Activated naive CD4-positive, alpha-beta T cell treated with anti-CD3 and anti-CD28 coated beads, Interleukin-2, amount 50 U/mL, for 72 hours (primary cell): ENCODE measurements at regions not wholly inside any gene's neighbourhood (a gene's known extent, or its start where the extent isn't known, plus 50 kb on each side); places are given as distances from the start of the nearest gene placed in this dataset.

Source experiments
- ATAC-seq, 2 donors: fragments of 150-1000 bp; cut with Tn5 transposase; 2 replicates each; pipeline ENCODE4 v1.10.0; 2021; ENCODE audit warnings: mild to moderate bottlenecking in 2 of 2, moderate library complexity in 2 of 2
- DNase-seq, 2 donors: peaks; one replicate each; pipeline ENCODE4 v3.0.0; 2021 to 2022; ENCODE audit warnings: low spot score in 2 of 2
- H3K27ac Mint-ChIP-seq, 2 donors: one replicate each; pipeline ENCODE4 v1.8.0; 2022; ENCODE audit warnings: mild to moderate bottlenecking in 2 of 2, mixed read lengths in 2 of 2
- H3K36me3 Mint-ChIP-seq, 2 donors: one replicate each; pipeline ENCODE4 v1.8.0; 2022; ENCODE audit warnings: mixed read lengths in 2 of 2
- H3K9me3 Mint-ChIP-seq, 2 donors: one replicate each; pipeline ENCODE4 v1.8.0; 2022; ENCODE audit warnings: mixed read lengths in 2 of 2

DNA sequence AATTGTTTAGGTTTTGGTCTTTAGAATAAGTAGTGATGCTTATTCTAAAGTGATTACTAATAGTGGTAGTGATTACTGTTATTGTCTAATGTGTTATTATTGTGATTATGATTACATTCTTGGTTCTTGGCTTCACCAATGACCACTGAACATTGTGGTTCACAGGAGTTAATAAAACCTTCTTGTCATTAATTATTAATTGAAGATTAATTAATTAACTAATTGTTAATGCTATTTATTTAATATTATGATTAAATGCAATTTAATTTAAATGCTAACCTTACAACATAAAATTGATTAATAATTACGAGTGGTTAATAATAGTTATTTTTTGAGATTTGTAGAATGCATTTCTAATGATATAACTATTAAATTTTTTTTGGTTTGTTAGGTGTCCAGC lies 747.7 kb upstream of the POM121L12 start:
- DNase-seq, result no peak
- no peak for ATAC-seq
- Mint-ChIP-seq H3K36me3 (no peaks in the 10 kb centered on the region), H3K27ac (no peak overlapping the region), H3K9me3 (peaks cover 0 to 8% of the 10 kb centered on the region in 2 donors)

DNA sequence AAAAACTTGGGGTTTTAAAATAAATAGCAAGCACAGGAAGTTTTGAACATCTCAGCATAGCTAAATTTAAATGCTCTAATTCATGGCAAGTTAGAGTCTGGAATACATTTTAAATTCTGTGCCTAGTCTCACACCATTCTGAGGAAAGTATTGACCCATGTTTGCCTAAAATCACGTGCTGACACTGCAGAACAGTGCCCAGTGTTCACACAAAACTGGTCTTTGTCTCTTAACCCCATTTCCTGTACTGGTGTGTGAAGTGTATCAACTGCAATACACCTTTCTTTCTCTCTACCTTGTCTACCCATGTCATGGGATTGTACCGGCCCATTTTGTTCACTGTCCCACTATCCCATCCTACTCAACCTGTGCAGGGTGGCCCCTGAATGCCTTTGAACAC lies 749.7 kb upstream of the POM121L12 start:
- DNase-seq (no peak), ATAC-seq (no peak)
- H3K9me3 Mint-ChIP-seq, result peaks cover 11 to 14% of the 10 kb centered on the region in 2 donors
- no peak overlapping the region for H3K27ac Mint-ChIP-seq
- H3K36me3 Mint-ChIP-seq, result peaks cover 0 to 7% of the 10 kb centered on the region in 2 donors

GRCh38 chr7:52283335-52283734 lies 752.1 kb upstream of the POM121L12 start:
- no peak for DNase-seq
- peaks cover 16 to 26% of the 10 kb centered on the region in 2 donors for H3K9me3 Mint-ChIP-seq
- ATAC-seq, result peak in 1 of 2 donors; percentile 92
- peak overlapping the region in 1 of 2 donors; percentile 24 for H3K27ac Mint-ChIP-seq
- peaks cover 5 to 7% of the 10 kb centered on the region in 2 donors for H3K36me3 Mint-ChIP-seq

DNA sequence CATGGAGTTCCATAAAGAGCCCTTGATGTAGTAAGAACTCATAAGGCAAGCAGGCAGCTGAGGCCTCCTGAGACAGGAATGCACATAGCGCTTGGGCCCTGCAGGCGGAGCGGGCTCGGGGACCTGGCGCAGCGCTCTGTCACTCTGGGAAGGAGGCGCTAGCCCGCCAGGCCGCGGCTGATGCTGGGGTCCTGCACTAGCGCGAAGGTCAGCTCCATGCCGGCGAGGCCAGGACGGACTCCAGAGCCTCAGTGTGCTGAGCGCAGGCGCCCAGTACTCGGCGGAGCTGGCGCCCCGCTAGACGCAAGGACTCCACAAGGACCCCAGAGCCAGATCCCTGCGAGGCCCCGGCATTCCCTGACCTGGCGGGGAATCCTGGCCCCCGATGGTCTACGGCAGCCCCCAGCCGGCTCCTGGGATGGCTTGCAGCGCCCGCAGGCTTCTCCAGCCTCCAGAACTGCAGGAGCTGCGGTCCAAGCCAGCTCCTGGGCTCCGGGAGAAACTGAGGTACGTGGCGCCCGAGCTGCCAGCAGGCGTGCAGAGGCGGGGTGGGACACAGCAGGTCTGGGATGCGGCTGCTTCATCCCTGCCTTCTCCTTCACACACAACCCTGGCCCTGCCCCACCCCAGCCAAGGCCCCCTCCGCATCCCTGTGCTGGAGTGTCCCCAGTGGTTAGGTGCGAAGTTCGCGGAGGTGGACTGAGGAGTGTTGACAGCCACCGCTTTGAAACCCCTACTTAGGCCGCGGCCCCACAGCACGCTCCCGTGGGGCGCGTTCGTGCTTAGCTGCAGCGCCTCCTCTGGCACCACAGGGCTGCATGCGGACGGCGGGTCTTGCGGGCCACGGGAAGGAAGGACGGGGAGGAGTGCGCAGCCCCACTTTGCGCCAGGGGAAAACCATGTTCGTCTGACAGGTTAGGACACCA lies 761.5 kb upstream of the POM121L12 start:
- no peak overlapping the region for H3K27ac Mint-ChIP-seq
- H3K36me3 Mint-ChIP-seq, result peaks cover 0 to 4% of the 10 kb centered on the region in 2 donors
- peaks cover 4 to 7% of the 10 kb centered on the region in 2 donors for H3K9me3 Mint-ChIP-seq
- DNase-seq, result no peak
- peak in 1 of 2 donors; percentile 28 for ATAC-seq

DNA sequence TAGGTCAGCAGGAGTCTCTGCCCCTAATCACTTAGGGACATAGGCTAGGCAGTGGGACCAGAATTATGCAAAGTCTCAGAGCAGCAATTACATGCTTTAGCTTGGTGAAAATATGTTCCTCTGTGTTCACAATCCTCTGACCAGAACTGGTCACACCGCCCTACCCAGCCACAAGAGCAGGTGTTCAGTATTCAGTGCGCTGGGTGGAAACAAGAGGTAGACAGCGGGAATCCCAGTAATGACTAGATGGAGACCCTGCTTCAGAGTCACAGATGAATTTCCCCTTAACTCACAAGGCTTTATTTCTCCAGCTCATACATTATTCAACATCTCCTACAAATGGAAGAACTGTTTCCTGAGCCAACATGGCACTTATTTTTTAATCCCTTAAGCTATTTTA lies 763.7 kb upstream of the POM121L12 start:
- Mint-ChIP-seq H3K36me3 (no peaks in the 10 kb centered on the region), H3K9me3 (peaks cover 0 to 8% of the 10 kb centered on the region in 2 donors), H3K27ac (no peak overlapping the region)
- no peak for ATAC-seq
- no peak for DNase-seq

DNA sequence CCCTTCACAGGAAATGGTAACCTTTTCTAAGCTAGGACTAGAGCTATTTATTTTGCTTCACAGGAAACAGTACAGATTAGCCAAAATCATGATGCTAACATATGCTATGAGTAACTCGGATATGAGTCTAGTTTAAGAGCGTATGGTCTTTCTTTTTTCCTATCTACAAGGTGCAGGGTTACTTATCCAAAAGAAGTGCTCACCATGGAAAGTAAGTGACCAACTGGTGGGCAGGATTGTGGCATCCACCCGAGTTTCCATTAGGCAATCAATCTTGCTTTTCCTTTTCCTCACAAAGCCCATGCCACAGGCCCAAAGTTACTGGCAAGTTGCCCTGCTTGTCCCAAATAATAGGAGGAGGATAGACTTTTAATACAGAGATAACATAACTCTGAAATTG lies 765.1 kb upstream of the POM121L12 start:
- Mint-ChIP-seq H3K27ac (no peak overlapping the region), H3K9me3 (peaks cover 0 to 8% of the 10 kb centered on the region in 2 donors), H3K36me3 (no peaks in the 10 kb centered on the region)
- no peak for ATAC-seq
- no peak for DNase-seq

DNA sequence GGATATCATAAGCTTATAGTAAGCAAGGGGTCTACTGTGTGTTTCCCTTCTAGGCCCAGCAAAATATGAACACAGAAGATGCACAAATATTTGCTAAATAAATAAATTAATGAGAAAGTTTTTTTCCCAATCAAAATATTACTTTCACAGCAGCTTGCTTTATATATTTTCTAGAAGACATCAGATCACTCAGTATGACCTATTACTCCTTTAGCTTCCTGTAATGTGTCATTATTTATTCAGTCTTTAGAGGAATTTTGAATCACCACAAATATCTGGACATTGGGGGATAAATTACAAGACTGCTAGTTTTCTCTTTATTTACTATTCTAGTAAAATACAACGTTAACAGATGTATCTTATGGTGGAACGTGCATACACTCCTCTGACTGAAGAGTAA lies 765.8 kb upstream of the POM121L12 start:
- DNase-seq (no peak), ATAC-seq (no peak)
- peaks cover 0 to 13% of the 10 kb centered on the region in 2 donors for H3K9me3 Mint-ChIP-seq
- no peaks in the 10 kb centered on the region for H3K36me3 Mint-ChIP-seq
- no peak overlapping the region for H3K27ac Mint-ChIP-seq

- no peak for DNase-seq
- no peak for ATAC-seq
- peaks cover 0 to 32% of the 10 kb centered on the region in 2 donors for H3K9me3 Mint-ChIP-seq
- peaks cover 0 to 8% of the 10 kb centered on the region in 2 donors for H3K36me3 Mint-ChIP-seq
- H3K27ac Mint-ChIP-seq, result no peak overlapping the region
Measured at GRCh38 chr7:52261057-52261456, 774.4 kb upstream of the POM121L12 start.

DNA sequence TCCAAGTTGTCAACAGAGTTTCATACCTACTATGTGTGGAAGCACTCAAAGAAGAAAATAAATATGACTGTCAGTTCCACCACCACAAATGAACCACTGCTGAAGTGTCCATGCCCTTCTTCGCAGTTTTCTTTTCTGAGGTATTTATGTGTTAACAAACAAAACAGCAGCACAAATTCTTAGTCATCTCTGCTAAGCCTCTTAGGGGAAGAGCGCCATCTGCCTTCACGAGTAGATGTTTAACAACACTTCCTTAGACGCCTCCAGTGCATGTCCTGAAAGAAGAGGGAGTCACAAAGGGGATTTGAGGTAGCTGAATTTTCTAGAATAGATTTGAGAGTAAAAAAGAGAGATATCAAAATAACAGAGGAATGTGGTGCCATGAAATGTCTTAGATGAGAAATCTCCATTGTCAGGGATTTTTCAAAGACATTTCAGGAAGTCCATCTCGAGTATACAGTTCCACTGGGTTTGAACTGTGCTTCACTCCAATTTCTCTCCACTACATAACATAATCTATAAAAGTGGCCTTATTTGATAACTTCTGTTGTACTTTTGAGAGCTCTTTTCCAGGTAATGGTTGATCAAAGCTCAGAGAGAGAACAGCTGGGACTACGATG lies 775.3 kb upstream of the POM121L12 start:
- DNase-seq (no peak), ATAC-seq (no peak)
- peaks cover 0 to 32% of the 10 kb centered on the region in 2 donors for H3K9me3 Mint-ChIP-seq
- H3K36me3 Mint-ChIP-seq, result peaks cover 0 to 8% of the 10 kb centered on the region in 2 donors
- no peak overlapping the region for H3K27ac Mint-ChIP-seq

DNA sequence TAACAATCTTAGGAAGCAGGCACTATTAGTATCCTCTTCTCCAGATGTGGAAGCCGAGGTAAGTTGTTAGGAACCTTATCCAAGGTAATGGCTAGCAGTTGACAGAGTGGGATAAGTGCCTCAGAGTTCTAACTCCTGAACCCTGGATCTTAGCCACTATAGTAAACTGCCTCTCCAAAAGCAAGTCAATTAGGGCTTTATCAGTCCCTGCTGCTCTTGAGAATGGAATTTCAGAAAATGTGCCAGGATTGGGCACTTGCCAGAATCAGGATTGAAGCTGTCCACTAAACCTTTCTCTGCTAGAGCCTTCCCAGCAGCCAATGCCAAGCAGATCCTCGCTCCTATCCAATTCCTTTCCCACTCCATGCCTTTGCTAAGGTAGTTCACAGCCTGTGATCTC lies 777.5 kb upstream of the POM121L12 start:
- peaks cover 0 to 24% of the 10 kb centered on the region in 2 donors for H3K9me3 Mint-ChIP-seq
- ATAC-seq, result no peak

GRCh38 chr7:52254396-52255010 lies 780.9 kb upstream of the POM121L12 start:
- Mint-ChIP-seq H3K27ac (no peak overlapping the region), H3K9me3 (peaks cover 5 to 26% of the 10 kb centered on the region in 2 donors), H3K36me3 (no peaks in the 10 kb centered on the region)
- ATAC-seq, result no peak
- DNase-seq, result no peak

More for the DNA sequence above, 777.5 kb upstream of the POM121L12 start:
- peaks cover 0 to 3% of the 10 kb centered on the region in 2 donors for H3K36me3 Mint-ChIP-seq
- H3K27ac Mint-ChIP-seq, result no peak overlapping the region
- DNase-seq, result no peak

DNA sequence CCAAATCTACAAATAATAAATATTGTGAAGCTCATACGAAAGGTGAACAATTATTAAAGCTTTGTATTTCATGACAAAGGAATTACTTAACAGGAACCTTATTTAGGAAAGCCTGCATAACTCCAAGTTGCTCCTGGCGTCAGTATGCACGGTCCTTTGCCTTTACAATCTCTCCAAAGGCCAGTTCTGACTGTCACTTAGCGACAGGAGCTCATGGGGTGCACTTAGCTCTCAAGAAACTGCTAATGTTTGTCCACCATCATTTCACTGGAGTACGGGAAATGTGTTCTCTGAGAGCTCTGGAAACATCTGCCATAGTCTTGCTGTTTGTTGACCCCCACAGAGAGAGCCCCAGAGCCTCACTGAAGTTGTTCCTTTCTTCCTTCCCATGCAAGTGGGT lies 781.5 kb upstream of the POM121L12 start:
- DNase-seq, result no peak
- H3K27ac Mint-ChIP-seq, result no peak overlapping the region
- H3K36me3 Mint-ChIP-seq, result no peaks in the 10 kb centered on the region
- no peak for ATAC-seq
- peaks cover 5 to 26% of the 10 kb centered on the region in 2 donors for H3K9me3 Mint-ChIP-seq

DNA sequence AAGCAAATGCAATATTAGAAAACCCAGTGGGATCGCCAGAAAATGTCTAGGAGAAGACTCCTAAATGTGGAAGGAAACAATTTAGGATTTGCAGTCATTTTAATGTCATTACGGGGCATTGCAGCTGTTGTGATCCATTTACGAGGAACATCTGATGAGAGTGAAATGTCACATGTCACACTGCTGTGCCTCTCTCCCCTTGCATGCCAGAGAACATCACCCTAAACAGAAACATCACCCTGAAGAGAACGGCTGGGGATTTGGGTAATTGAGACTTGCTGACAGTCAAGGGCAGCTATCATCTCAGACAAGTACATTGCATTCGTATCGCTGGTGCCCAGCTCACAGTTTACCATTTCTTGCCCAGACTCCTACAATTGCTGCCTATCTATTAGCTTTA lies 785.7 kb upstream of the POM121L12 start:
- ATAC-seq, result no peak
- no peak overlapping the region for H3K27ac Mint-ChIP-seq
- peaks cover 5 to 22% of the 10 kb centered on the region in 2 donors for H3K9me3 Mint-ChIP-seq
- no peak for DNase-seq
- no peaks in the 10 kb centered on the region for H3K36me3 Mint-ChIP-seq

- H3K9me3 Mint-ChIP-seq, result peaks cover 4 to 23% of the 10 kb centered on the region in 2 donors
- H3K36me3 Mint-ChIP-seq, result peaks cover 0 to 6% of the 10 kb centered on the region in 2 donors
- ATAC-seq, result no peak
- DNase-seq, result no peak
- no peak overlapping the region for H3K27ac Mint-ChIP-seq
Measured at GRCh38 chr7:52247518-52247917, 787.9 kb upstream of the POM121L12 start.

- Mint-ChIP-seq H3K9me3 (peaks cover 4 to 36% of the 10 kb centered on the region in 2 donors), H3K27ac (no peak overlapping the region), H3K36me3 (peaks cover 0 to 6% of the 10 kb centered on the region in 2 donors)
- ATAC-seq (no peak), DNase-seq (no peak)
Measured at GRCh38 chr7:52243685-52244084, 791.7 kb upstream of the POM121L12 start.

DNA sequence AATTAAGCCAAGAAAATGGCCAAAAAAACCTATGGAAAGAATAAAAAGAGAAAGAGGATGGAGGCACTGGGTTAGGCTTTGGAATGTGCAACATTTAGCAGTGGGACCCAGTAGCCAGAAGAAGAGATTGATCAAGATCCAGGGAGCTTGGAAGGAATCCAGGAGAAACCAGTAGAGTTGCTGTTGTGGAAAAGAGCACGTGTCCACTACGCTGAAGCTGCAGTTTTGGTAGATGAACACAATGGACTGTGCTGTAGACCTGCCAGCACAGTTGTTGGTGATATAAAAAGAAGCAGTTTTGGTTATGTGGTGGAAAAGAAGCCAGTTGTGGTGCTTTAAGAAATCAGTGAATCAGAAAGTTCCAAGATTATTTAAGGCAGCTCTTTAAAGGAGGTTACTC lies 802.2 kb upstream of the POM121L12 start:
- DNase-seq, result no peak
- Mint-ChIP-seq H3K27ac (no peak overlapping the region), H3K36me3 (peaks cover 0 to 8% of the 10 kb centered on the region in 2 donors), H3K9me3 (peaks cover 26 to 45% of the 10 kb centered on the region in 2 donors)
- no peak for ATAC-seq

DNA sequence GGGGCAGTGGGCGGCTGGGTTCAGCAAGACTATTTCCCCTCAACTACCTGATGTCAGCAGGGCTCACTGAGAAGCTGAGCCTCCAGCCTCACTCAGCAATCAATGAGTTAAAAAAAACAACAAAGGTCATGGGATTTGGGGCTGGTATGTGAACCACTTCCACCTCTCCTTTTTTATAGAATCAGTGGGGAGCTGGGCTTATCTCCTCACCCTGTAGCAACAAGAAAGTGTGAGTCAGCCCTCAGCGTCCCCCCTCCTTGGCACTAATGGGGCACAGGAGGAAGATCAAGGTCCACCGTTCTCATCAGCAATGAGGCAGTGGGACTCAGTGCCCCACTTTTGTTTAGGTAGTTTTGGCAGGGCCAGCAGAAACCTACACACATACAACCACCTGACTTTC lies 823.5 kb upstream of the POM121L12 start:
- no peak overlapping the region for H3K27ac Mint-ChIP-seq
- DNase-seq, result no peak
- no peaks in the 10 kb centered on the region for H3K36me3 Mint-ChIP-seq
- H3K9me3 Mint-ChIP-seq, result peaks cover 0 to 20% of the 10 kb centered on the region in 2 donors
- ATAC-seq, result no peak
